ENCODE measurements at regions not wholly inside any gene's neighbourhood (a gene's known extent, or its start where the extent isn't known, plus 50 kb on each side); places are given as distances from the start of the nearest gene placed in this dataset.

GRCh38 chr4:174120446-174121295 is 162.8 kb downstream of the FBXO8 start:
- no peak for DNase-seq

DNA sequence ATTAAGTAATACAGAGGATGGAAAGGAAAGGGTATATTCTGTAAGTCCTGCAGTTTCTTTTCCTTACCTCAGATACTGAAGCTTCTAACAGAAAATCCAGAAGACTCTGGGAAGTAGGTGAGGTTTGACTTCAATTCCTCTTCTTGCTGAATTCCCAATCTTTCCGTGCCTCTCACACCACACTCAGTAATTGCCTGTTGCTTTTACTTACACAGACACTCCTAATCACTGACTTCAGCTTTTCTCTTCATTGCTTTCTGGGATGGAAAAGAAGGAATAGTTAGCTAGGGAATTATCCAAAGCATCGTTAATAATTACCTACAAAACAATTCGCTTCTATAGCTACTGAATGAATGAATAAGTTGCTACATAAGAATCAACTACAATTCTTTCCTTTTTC is 163.6 kb downstream of the FBXO8 start:
- DNase-seq = no peak

GRCh38 chr4:174119051-174119450 is 164.4 kb downstream of the FBXO8 start:
- DNase-seq = no peak

DNA sequence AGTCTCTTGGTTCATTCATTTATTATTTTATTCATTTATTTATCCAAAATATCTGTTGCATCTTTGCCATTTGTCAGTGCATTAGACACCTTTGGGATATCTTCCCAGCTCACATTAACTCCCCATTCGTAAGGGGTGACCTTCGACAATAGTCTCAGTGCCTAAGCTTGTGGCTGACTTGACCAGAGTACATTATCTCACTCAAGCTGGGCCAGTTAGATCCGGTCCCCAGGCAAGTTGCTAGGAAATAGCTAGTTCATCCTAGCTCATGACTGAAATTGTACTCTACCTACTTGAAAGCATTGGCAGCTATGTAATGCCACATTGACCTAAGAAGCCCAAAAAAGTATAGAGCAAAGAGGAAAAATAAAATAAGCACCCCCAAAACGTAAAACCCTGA is 165.3 kb downstream of the FBXO8 start:
- DNase-seq = no peak

DNA sequence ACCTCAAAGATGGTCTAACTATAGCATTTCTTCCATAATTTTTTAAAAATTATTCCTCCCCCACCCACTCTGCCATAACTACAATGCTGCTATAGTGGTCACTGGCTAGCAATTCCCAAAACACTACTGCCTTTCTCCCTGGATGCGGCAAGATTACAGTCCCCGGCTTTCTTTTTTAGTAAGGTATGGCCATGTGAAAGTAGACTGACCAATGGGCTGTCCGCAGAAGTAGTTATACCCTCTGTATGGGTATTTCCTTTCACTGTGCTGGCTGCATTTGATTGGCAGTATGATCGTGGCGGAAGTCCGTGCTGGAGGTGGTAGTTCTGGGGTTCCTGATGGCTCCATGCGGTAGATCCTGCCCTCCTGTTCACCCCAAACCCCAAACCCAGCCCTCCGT is 166.0 kb downstream of the FBXO8 start:
- no peak for DNase-seq

- DNase-seq = no peak
These were observed 167.4 kb downstream of the FBXO8 start for GRCh38 chr4:174116021-174116420.

- no peak for DNase-seq
These were observed 172.0 kb downstream of the FBXO8 start for GRCh38 chr4:174111422-174111821.

DNA sequence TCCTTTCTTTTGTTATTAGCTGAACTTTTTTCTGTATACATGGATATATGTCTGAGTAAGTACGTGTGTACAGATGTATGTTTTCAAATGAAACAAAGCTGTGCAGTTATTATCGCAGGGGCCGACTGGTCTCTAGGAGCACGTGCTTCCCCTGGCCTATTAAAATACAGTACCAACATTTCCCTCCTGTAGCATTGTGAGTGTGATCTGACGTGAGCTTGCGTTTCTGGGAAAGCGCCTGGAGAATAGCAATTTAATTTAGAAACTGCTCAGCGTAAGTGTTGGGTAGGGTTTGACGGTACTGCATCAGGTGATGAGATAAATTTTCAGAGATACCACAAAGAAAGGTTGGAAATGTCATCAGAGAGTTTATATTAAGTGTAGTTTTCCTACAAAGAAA is 173.3 kb downstream of the FBXO8 start:
- no peak for DNase-seq

DNA sequence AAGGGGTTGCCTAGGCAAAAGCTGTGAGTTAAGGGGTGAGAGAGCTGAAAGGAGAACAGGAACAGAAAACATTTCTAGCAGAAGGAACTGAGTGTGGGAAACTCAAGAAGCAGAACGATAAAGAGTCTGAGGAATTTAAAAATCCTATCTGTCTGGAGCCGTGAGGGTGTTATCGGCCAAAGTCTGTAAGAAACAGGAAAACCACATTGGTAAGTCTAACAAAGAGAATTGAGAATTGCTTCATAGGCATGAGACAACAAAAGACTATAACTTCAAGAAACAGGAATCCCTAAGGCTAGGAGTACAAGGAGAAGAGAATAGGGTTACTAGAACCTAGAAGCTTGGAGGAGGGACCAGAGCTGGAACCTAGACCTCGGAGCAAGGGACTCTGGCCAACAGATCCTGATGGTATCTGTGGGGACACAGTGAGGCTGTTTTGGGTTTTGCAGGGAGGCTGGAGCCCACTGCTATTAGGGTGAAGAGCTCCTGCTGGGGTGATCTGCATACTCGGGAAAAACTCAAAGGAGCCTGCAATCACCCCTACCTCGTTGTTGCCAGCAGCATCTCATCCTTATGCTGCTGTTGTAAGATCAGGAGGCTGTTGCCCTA is 175.6 kb downstream of the FBXO8 start:
- DNase-seq = peak; percentile 24

- DNase-seq = no peak
These were observed 178.3 kb downstream of the FBXO8 start for GRCh38 chr4:174105202-174105601.

DNA sequence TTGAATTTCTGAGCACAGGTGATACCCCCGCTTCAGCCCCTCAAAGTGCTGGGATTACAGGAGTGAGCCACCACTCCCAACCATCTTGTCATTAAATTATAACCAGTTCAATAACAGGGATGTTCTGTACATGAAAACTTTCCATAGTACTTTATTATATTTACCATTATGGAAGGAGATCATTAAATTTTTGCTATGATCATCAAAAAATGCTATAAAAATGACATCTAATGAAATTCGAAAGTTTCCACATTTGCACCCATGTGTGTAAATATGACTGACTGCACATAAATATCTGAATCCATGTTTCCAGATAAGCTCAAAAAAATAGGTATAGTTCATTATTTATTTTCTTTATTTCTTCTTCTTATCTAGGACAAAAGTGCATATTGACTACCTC is 182.6 kb downstream of the FBXO8 start:
- no peak for DNase-seq

GRCh38 chr4:174099712-174100111 is 183.8 kb downstream of the FBXO8 start:
- DNase-seq = no peak

- DNase-seq = no peak
These were observed 186.5 kb downstream of the FBXO8 start for GRCh38 chr4:174096999-174097398.

DNA sequence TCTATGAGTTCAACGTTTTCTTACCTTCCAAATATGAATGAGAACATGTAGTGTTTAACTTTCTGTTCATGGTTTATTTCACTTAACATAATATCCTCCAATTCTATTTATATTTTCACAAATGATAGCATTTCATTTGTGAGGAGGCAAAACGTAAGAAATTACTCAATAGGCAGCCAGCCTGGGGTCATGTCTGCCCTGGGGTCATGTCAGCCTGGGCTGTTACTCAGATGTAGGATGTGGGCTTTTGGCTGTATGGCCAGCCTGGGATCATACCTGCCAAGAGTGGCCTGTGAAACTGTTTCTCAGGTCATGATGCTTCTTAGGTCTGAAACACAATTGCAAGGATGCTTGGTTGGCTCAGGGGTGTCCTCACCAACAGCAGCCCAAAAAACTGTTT is 187.0 kb downstream of the FBXO8 start:
- no peak for DNase-seq

DNA sequence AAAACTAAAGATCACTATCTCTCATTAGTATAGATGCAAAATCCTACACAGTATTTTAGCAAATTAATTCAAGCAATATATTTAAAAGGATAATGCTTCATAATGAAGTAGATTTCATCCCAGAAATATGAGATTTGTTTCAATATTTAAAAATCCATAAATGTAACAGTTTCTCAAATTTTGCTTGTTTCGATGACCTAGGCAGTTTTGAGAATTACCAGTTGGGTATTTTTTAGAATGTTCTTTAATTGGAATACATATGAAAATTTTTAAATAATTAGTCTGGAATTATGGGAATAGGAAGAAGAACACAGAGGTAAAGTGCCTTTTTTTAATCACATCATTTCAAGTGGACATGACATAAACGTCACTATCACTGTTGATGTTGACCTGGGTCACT is 192.3 kb downstream of the FBXO8 start:
- DNase-seq = no peak

DNA sequence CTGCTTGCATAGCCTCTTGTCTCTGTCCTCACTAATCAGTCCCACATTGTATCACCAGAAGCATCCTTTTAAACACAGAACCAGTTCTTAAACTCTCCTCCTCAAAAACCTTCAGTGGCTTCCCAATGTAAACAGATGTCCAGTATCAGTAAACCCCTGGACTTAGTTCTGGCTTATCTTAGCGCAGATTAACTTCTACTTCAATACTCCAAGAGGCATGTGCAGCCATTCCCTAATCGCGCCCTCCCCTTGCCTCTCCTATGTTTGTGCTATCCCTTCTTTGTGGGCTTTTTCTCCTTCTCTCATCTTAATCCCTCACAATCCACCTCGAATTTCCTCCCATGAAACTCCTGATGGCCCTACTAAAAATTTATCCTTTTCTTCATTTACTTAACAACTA is 193.8 kb downstream of the FBXO8 start:
- no peak for DNase-seq

DNA sequence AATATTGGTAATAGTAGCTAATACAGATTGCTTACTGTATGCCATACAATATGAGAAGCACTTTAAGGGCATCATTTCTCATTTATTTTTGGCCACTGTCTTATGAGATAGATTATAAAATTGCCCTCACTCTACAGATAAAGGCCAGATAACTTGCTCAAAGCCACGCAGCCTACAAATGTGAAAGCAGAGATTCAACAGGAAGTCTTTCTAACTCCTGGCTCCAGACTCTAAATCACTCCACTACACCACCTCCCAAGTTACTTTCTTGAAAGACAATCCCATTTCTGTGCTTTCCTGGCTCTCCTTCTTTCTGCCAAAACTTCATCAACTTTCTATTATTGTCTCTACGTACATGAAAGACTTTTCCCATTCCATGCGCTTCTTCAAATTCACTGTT is 194.7 kb downstream of the FBXO8 start:
- no peak for DNase-seq

- DNase-seq = no peak
These were observed 196.4 kb downstream of the FBXO8 start for GRCh38 chr4:174086829-174087799.

DNA sequence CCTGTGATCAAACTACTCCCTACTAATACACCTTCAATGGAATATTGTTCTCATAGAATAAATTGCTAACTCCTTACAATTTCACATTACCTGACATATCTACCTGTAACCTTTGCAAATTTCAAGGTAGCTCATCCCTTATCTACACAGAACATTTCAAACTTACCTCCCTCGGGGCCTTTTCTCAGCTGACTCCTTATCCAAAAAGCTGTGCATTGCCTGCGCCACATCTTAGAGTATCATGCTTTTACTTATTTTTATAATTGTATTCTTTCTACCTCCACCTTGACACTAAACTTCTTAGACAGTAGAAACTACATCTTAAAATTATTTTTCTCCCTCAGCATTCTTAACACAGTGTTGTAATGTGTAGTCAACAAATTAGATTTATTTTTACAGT is 198.5 kb downstream of the FBXO8 start:
- DNase-seq = no peak

GRCh38 chr4:174084542-174084941 is 198.9 kb downstream of the FBXO8 start:
- DNase-seq = no peak

DNA sequence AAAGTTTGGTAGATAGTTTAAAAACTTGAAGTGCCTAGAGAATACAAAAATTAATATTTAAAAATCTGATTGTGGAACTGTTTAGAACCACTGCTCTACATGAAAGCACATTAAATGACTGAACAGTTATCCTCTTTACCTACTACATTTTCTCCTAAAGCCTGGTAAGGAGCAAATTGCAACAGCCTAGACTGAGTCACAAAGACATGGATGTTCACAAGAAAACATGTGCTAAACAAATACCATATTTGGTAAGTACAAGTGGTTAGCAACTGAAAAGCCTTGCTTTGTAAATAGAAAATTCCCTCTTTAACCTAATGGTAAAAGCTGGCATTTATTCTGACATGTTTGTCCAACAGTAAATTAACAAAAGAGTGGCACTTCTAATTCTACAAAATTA is 203.1 kb downstream of the FBXO8 start:
- no peak for DNase-seq

- DNase-seq = no peak
These were observed 211.9 kb downstream of the FBXO8 start for GRCh38 chr4:174071595-174071994.

DNA sequence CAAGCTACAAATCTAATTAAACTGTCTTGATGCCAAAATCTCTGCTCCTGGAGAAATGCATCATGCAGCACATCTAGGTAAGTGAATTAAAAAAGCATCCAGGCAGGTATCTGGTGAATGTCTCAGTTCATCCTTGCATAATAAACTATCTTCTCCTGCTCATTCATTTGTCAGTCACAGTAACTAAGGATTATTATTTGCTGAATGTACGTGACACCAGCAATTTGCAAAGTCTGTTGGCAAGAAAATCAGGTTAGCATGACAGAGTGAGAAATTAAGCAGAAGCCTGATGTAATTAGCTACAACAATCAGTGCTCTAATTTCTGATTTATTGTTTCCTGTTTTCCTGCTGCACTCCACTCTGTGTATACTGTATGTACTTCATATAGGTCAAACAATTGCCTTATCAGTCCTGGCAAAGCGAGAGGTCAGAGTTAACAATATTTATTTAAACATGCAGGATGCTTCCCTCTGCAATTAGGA is 213.6 kb downstream of the FBXO8 start:
- DNase-seq = no peak
